H1 (cell line): ENCODE measurements at regions not wholly inside any gene's neighbourhood (a gene's known extent, or its start where the extent isn't known, plus 50 kb on each side); places are given as distances from the start of the nearest gene placed in this dataset.

Experiments used
- CTCF ChIA-PET: fragments of 300-600 bp; sonication (Branson Sonifier 250); formaldehyde crosslinking; loops from one replicate; lab custom pipeline; 2021; ENCODE audit not compliant: partially characterized antibody; lab: Charles Lee
- POLR2A ChIA-PET: fragments of 300-600 bp; sonication (Branson Sonifier 250); formaldehyde crosslinking; loops from one replicate; lab custom pipeline; 2021; ENCODE audit warnings: inconsistent platforms; ENCODE audit not compliant: partially characterized antibody; lab: Charles Lee
- DNase-seq, 2 experiments: peaks; one replicate each; pipeline versions ENCODE4 v3.0.0 to v3.0.0-alpha.2; 2010 to 2022; ENCODE audit warnings: low spot score in 2 of 2, low read depth in 1 of 2, mixed read lengths in 1 of 2
- FAIRE-seq: peaks from 2 replicates; lab custom pipeline; 2011; peaks lifted over from hg19 to GRCh38; lab: Jason Lieb, UNC
- H2AFZ ChIP-seq: 2 replicates; pipeline ENCODE4 v1.8.1; 2012; ENCODE audit warnings: low read length, inconsistent platforms
- H2AK5ac ChIP-seq: 2 replicates; pipeline ENCODE4 v1.6.1; 2013; ENCODE audit warnings: low read depth, low read length
- H2BK120ac ChIP-seq: replicated peaks from 2 replicates; pipeline ENCODE3; 2013; ENCODE audit warnings: low read depth, low read length, inconsistent platforms
- H2BK12ac ChIP-seq: 2 replicates; pipeline ENCODE4 v1.6.1; 2013; ENCODE audit warnings: low read depth, low read length
- H2BK15ac ChIP-seq: 2 replicates; pipeline ENCODE4 v1.6.1; 2013; ENCODE audit warnings: low read length
- H2BK20ac ChIP-seq: 2 replicates; pipeline ENCODE4 v1.6.1; 2013; ENCODE audit warnings: low read length
- H2BK5ac ChIP-seq: 2 replicates; pipeline ENCODE4 v1.6.1; 2013; ENCODE audit warnings: low read depth, low read length
- H3K14ac ChIP-seq: 2 replicates; pipeline ENCODE4 v1.6.1; 2013; ENCODE audit warnings: inconsistent platforms; ENCODE audit not compliant: insufficient read length
- H3K18ac ChIP-seq: 2 replicates; pipeline ENCODE4 v1.6.1; 2013; ENCODE audit warnings: low read length; ENCODE audit errors: extremely low read depth
- H3K23ac ChIP-seq: 2 replicates; pipeline ENCODE4 v1.6.1; 2013; ENCODE audit warnings: inconsistent platforms; ENCODE audit not compliant: insufficient read length
- H3K23me2 ChIP-seq: 2 replicates; pipeline ENCODE4 v1.6.1; 2013; ENCODE audit warnings: low read depth, low read length
- H3K27ac ChIP-seq: 2 replicates; pipeline ENCODE4 v1.6.1; 2011; ENCODE audit warnings: low read depth, low read length, inconsistent platforms
- H3K27me3 ChIP-seq, 4 experiments: replicated peaks in 1 of 4; 1 replicate in 1 of 4; 2 replicates in 3 of 4; pipeline versions ENCODE4 v1.6.1 to v1.8.1; 2011 to 2013; ENCODE audit warnings: low read length in 3 of 4, mild to moderate bottlenecking in 3 of 4, inconsistent platforms in 2 of 4, mixed read lengths in 2 of 4, moderate library complexity in 1 of 4; ENCODE audit not compliant: control insufficient read depth in 3 of 4, insufficient read depth in 3 of 4; ENCODE audit errors: extremely low read depth in 1 of 4
- H3K36me3 ChIP-seq, 4 experiments: 2 replicates each; pipeline versions ENCODE4 v1.6.1 to v1.8.1; 2011 to 2013; ENCODE audit warnings: mild to moderate bottlenecking in 4 of 4, low read length in 3 of 4, moderate library complexity in 2 of 4, control low read depth in 1 of 4, inconsistent platforms in 1 of 4; ENCODE audit not compliant: insufficient read depth in 4 of 4, control insufficient read depth in 2 of 4
- H3K4ac ChIP-seq: replicated peaks from 2 replicates; pipeline ENCODE3; 2013; ENCODE audit warnings: low read length, low read depth, mixed read lengths, inconsistent platforms; ENCODE audit not compliant: insufficient read length
- H3K4me1 ChIP-seq, 4 experiments: replicated peaks in 1 of 4; 1 replicate in 1 of 4; 2 replicates in 3 of 4; pipeline versions ENCODE4 v1.6.1 to v1.8.1; 2011 to 2013; ENCODE audit warnings: low read length in 3 of 4, inconsistent platforms in 2 of 4, mixed read lengths in 1 of 4; ENCODE audit not compliant: insufficient read depth in 4 of 4, control insufficient read depth in 3 of 4
- H3K4me2 ChIP-seq, 2 experiments: 2 replicates each; pipeline versions ENCODE4 v1.6.1 to v1.8.1; 2011 to 2013; ENCODE audit warnings: low read depth in 2 of 2, low read length in 2 of 2, control low read depth in 1 of 2, inconsistent platforms in 1 of 2, mild to moderate bottlenecking in 1 of 2; ENCODE audit not compliant: insufficient read depth in 1 of 2
- H3K4me3 ChIP-seq, 4 experiments: fragments of 200-600, 300-600 bp in 1 of 4; sonication (generic), shearing (Covaris generic), sonication (Bioruptor Twin) in 1 of 4; 2 replicates each; pipeline versions ENCODE4 v1.5.1 to v1.8.1; 2011 to 2016; ENCODE audit warnings: low read length in 4 of 4, low read depth in 3 of 4, control low read depth in 2 of 4, inconsistent platforms in 2 of 4, mild to moderate bottlenecking in 2 of 4, mixed read lengths in 1 of 4, moderate library complexity in 1 of 4; ENCODE audit not compliant: insufficient read depth in 2 of 4; ENCODE audit errors: extremely low read depth in 1 of 4
- H3K56ac ChIP-seq: replicated peaks from 2 replicates; pipeline ENCODE3; 2013; ENCODE audit warnings: low read depth, mild to moderate bottlenecking, mixed read lengths, low read length, inconsistent platforms; ENCODE audit not compliant: insufficient read length
- H3K79me1 ChIP-seq: 2 replicates; pipeline ENCODE4 v1.6.1; 2013; ENCODE audit warnings: low read depth, low read length, control low read depth
- H3K79me2 ChIP-seq, 2 experiments: 2 replicates each; pipeline versions ENCODE4 v1.6.1 to v1.8.1; 2012 to 2013; ENCODE audit warnings: low read length in 2 of 2, mild to moderate bottlenecking in 2 of 2, inconsistent platforms in 1 of 2; ENCODE audit not compliant: insufficient read depth in 2 of 2, control insufficient read depth in 1 of 2
- H3K9ac ChIP-seq, 4 experiments: replicated peaks in 1 of 4; 1 replicate in 1 of 4; 2 replicates in 3 of 4; pipeline versions ENCODE4 v1.6.1 to v1.8.1; 2011 to 2013; ENCODE audit warnings: low read depth in 3 of 4, low read length in 3 of 4, control low read depth in 2 of 4, mild to moderate bottlenecking in 2 of 4, moderate library complexity in 2 of 4, inconsistent platforms in 1 of 4; ENCODE audit errors: extremely low read depth in 1 of 4
- H3K9me3 ChIP-seq, 2 experiments: 2 replicates each; pipeline versions ENCODE4 v1.6.1 to v1.8.1; 2012 to 2013; ENCODE audit warnings: mild to moderate bottlenecking in 2 of 2, moderate library complexity in 2 of 2, control low read depth in 1 of 2, inconsistent platforms in 1 of 2, low read depth in 1 of 2, low read length in 1 of 2, mixed read lengths in 1 of 2; ENCODE audit not compliant: insufficient read depth in 2 of 2
- H4K20me1 ChIP-seq, 2 experiments: replicated peaks in 1 of 2; 2 replicates each; pipeline versions ENCODE3 to v1.8.1; 2011 to 2013; ENCODE audit warnings: inconsistent platforms in 2 of 2, low read length in 2 of 2, mild to moderate bottlenecking in 1 of 2; ENCODE audit not compliant: insufficient read depth in 2 of 2, control insufficient read depth in 1 of 2
- H4K5ac ChIP-seq: 2 replicates; pipeline ENCODE4 v1.6.1; 2013; ENCODE audit warnings: low read length, low read depth, mixed read lengths, inconsistent platforms; ENCODE audit not compliant: insufficient read length
- H4K8ac ChIP-seq: 2 replicates; pipeline ENCODE4 v1.8.0; 2013; ENCODE audit warnings: mild to moderate bottlenecking, moderate library complexity, low read length, inconsistent platforms; ENCODE audit not compliant: insufficient read depth; ENCODE audit errors: extremely low read depth
- H4K91ac ChIP-seq: replicated peaks from 2 replicates; pipeline ENCODE3; 2013; ENCODE audit warnings: low read length, mixed read lengths, inconsistent platforms; ENCODE audit not compliant: insufficient read length
- ATF2 ChIP-seq: IDR thresholded peaks from 2 replicates; pipeline ENCODE4 v1.6.1; 2012; ENCODE audit warnings: low read length, inconsistent platforms
- ATF3 ChIP-seq: IDR thresholded peaks from 2 replicates; pipeline ENCODE4 v1.6.1; 2011; ENCODE audit warnings: low read depth, mild to moderate bottlenecking, low read length; ENCODE audit not compliant: insufficient read depth
- HDAC2 ChIP-seq, 2 experiments: fragments of 300-600 bp in 1 of 2; sonication (generic) in 1 of 2; IDR thresholded peaks; 2 replicates each; pipeline ENCODE4 v1.6.1; 2011 to 2012; ENCODE audit warnings: low read depth in 2 of 2, low read length in 2 of 2, mild to moderate bottlenecking in 2 of 2, moderate library complexity in 2 of 2, borderline replicate concordance in 1 of 2, inconsistent platforms in 1 of 2
- HDAC6 ChIP-seq: IDR thresholded peaks from one replicate; pipeline ENCODE4 v1.7.1; 2012; ENCODE audit warnings: low read depth, mild to moderate bottlenecking, inconsistent platforms, low read length, moderate library complexity
- JUN ChIP-seq: IDR thresholded peaks from 2 replicates; pipeline ENCODE4 v1.6.1; 2011; ENCODE audit warnings: low read depth, mild to moderate bottlenecking, improper control_type of control experiment, low read length
- RNF2 ChIP-seq: fragments of 200-900, 300-1000 bp; sonication (generic); IDR thresholded peaks from 2 replicates; pipeline ENCODE4 v1.7.1; 2016; ENCODE audit warnings: borderline replicate concordance, low read depth, mild to moderate bottlenecking, antibody characterized with exemption, low read length; ENCODE audit not compliant: poor library complexity, severe bottlenecking; ENCODE audit errors: missing control alignments
- SIN3A ChIP-seq, 2 experiments: IDR thresholded peaks in 1 of 2; conservative IDR thresholded peaks in 1 of 2; 2 replicates each; pipeline ENCODE4 v1.6.1; 2011 to 2012; ENCODE audit warnings: low read length in 2 of 2, improper control_type of control experiment in 1 of 2, low read depth in 1 of 2, mild to moderate bottlenecking in 1 of 2
- TBP ChIP-seq: IDR thresholded peaks from 2 replicates; pipeline ENCODE4 v1.6.1; 2011; ENCODE audit warnings: low read depth, low read length, improper control_type of control experiment
- TCF12 ChIP-seq: IDR thresholded peaks from 2 replicates; pipeline ENCODE4 v1.6.1; 2011; ENCODE audit warnings: low read depth, mild to moderate bottlenecking, low read length
- WGBS, 2 experiments: shearing (Covaris generic) in 1 of 2; methylation state at CpG; one replicate each; pipeline versions ENCODE4 v1.1.6 to v1.1.7; 2013 to 2015; ENCODE audit warnings: low lambda C conversion rate in 2 of 2, mixed read lengths in 2 of 2, inconsistent platforms in 1 of 2, low coverage in 1 of 2, missing lambda C conversion rate in 1 of 2; ENCODE audit not compliant: insufficient replicate concordance in 2 of 2, insufficient coverage in 1 of 2, insufficient read length in 1 of 2; ENCODE audit errors: extremely low coverage in 1 of 2, missing lambda C conversion rate in 1 of 2; 5-methylcytosine and 5-hydroxymethylcytosine counted together

GRCh38 chr13:79998381-79998880 is 342.5 kb downstream of the SPRY2 start:
- H2BK15ac ChIP-seq, result no peak overlapping the region
- no peak overlapping the region for H2BK5ac ChIP-seq
- no peaks in the 10 kb centered on the region for H4K20me1 ChIP-seq
- H3K4ac ChIP-seq, result no peak overlapping the region
- H3K79me2 ChIP-seq, result no peaks in the 10 kb centered on the region
- no peak overlapping the region for H4K91ac ChIP-seq
- POLR2A ChIA-PET, result no interaction called here
- no peak overlapping the region; the same call in 1 of the 2 replicates for H2AFZ ChIP-seq
- FAIRE-seq, result no peak
- no peaks in the 10 kb centered on the region for H3K4me1 ChIP-seq
- no peak overlapping the region for H3K23ac ChIP-seq
- H3K9ac ChIP-seq, result no peak overlapping the region
- no peaks in the 10 kb centered on the region for H3K23me2 ChIP-seq
- no peak for DNase-seq
- no peaks in the 10 kb centered on the region for H3K27me3 ChIP-seq
- H3K36me3 ChIP-seq, result no peaks in the 10 kb centered on the region
- H3K9me3 ChIP-seq, result no peaks in the 10 kb centered on the region
- no peak overlapping the region for H2BK12ac ChIP-seq
- no peaks in the 10 kb centered on the region for H3K79me1 ChIP-seq
- H3K4me3 ChIP-seq, result no peak overlapping the region
- H2BK20ac ChIP-seq, result no peak overlapping the region
- H3K14ac ChIP-seq, result no peak overlapping the region
- no peak overlapping the region for H2AK5ac ChIP-seq
- H3K18ac ChIP-seq, result no peak overlapping the region
- H3K56ac ChIP-seq, result no peak overlapping the region
- H3K4me2 ChIP-seq, result no peak overlapping the region
- no peak overlapping the region for H2BK120ac ChIP-seq
- H4K8ac ChIP-seq, result no peak overlapping the region
- H4K5ac ChIP-seq, result no peak overlapping the region
- WGBS, 2 experiments, result 93% methylated on average over 4 of the region's 4 CpGs; no CpG with 5 or more reads in 1 of the 2 experiments
- CTCF ChIA-PET, result interaction anchor here (1.1 kb wide), 1 partner anchor 25 kb away, joined by 3 read pairs; no protein-coding TSS in a partner anchor
- no peak overlapping the region for H3K27ac ChIP-seq
- TF ChIP-seq HDAC2 (IDR thresholded peaks at IDR 0.05; ENCODE audit: borderline replicate concordance in 1 of 2, low read depth in 2 of 2, low read length in 2 of 2) (no peak), ATF3 (no peak), HDAC6 (no peak), RNF2 (no peak), TCF12 (no peak), ATF2 (no peak), JUN (no peak), TBP (no peak), SIN3A (conservative IDR thresholded peaks at IDR 0.05 in 1 of 2, IDR thresholded peaks at IDR 0.05 in 1 of 2; ENCODE audit: low read depth in 1 of 2, low read length in 2 of 2) (no peak)
